ENCODE measurements at regions not wholly inside any gene's neighbourhood (a gene's known extent, or its start where the extent isn't known, plus 50 kb on each side); places are given as distances from the start of the nearest gene placed in this dataset.

DNA sequence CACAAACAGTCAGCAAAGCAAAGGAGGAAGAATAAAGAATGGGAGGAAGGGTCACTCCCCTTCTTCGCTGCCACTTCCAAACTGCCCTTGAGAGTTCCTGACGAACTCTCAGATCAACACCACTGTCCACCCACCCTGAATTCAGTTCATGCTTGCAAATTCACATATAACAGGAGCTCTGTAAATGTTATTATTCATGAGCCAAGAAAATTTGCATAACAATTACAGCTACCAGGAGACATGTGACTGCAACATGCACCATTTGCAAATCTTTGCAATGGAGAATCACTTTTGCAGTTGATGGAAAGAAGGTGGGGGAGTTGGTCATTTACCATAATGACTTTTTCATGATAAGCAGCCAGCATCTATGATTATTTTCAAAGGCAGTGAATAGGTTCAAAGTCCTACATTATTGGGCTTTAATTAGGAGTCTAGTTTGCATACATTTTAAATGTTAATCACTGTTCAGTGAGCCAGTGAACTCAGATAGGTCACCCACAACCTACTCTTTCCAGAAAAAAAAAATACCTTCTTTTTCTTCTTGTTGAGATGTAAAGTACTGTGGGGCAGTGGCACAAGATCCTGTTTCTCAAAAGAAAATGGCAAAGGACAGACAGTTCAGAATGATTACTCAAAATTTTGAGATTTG, 149.7 kb downstream of the CAAP1 start:
- peak; percentile 28 for DNase-seq (ENCODE audit: low read depth, low spot score)

DNA sequence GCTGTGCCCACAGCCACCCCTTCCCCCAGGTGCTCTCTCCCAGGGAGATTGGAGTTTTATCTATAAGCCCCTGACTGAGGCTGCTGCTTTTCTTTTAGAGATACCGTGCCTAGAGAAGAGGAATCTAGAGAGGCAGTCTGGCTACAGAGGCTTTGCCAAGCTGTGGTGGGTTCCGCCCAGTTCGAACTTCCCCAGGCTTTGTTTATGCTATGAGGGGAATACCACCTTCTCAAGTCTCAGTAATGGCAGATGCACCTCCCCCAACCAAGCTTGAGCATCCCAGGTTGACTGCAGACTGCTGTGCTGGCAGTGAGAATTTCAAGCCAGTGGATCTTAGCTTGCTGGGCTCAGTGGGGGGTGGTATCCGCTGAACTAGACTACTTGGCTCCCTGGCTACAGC, 157.4 kb downstream of the CAAP1 start:
- no peak for DNase-seq (ENCODE audit: low read depth, low spot score)

DNA sequence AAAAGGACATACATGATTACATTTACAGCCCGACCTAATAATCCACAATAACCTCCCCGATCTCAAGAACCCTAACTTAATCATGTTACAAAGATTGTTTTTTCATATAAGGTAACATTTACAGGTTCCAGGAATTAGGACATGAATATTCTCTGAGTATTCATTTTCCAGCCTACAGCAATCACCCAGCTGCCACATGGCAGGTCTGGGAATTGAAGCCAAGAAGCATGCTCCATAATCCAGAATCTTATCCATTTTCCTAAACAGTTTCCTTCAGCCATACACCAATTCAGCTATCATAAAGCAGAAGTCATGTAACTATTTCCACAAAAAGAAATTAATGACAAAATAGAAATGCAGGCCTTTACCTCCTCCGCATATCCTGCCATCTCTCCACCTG, 163.4 kb downstream of the CAAP1 start:
- no peak for DNase-seq (ENCODE audit: low read depth, low spot score)

DNA sequence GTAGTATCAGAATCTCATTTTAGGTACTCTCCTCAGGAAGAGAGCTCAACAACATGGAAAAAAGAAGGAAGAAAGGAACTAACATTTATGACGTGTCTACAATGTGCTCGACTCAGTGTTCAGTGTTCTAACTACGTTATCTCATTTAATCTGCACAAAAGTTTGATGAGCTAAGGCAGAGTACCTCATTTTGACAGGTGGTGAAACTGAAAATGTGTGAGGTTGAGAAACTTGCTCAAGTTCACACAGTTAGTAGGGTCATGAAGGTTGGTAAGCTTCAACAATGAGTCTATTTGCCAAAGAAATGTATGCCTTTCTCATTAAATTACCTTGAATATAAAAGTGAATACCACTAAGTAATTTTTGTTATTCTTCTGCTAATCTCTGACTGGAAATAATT, 165.1 kb downstream of the CAAP1 start:
- no peak for DNase-seq (ENCODE audit: low read depth, low spot score)

DNA sequence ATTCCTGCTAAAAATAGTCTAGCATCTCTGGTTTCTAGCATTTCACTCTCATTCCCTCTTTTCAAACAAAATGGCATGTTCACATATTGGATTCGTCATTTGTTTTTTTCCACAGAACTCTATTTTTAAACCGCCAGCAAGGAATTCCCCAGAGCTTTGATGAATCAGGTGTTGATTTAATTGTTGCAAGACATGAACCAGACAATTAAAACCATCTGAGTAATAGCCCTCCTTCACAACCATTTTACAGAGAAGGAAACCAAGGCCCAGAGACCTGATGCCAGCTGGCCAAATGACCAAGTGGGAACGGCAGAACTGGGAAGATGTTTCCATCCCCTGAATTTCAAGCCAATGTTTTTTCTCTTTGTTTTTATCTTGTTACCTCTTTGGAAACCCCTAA, 167.0 kb downstream of the CAAP1 start:
- DNase-seq (ENCODE audit: low read depth, low spot score): no peak

DNA sequence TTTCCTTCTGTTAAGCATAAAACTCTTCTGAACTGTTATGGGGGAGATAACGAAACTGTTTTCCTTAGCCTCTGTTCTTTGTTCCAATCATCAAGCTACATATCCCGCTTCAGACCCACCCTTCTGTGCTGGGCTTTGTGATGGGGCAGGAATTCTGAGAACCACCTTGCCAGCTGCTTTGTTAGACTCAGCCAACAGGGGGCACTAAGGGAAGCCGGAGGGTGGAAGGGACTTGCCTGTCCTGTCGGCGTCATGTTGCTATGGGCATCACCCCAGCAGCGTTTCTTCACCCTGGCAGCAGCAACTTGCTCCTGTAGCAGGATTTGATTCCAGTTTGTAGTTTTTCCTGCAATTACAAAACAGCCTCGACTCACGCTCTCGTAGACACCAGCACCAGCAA, 169.1 kb downstream of the CAAP1 start:
- DNase-seq (ENCODE audit: low read depth, low spot score): peak; percentile 47

DNA sequence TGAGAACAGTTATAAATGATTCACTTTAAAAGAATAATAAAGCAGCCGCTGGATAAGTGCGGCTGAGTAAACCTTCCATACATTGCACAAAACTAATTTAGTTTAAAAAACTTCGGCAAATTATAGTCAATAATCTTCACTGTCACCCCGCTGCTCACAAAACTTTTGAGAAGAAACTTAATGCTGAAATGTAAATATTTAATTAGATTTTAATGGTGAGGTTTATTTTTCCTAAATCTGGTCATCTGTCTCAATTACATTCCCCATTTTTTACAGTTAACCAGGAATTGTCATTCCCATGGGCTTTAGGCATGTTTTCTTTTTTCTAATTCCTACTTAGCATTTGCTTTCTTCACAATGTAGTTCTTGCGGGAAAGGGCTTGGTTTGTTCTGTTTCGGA, 169.8 kb downstream of the CAAP1 start:
- no peak for DNase-seq (ENCODE audit: low read depth, low spot score)

DNA sequence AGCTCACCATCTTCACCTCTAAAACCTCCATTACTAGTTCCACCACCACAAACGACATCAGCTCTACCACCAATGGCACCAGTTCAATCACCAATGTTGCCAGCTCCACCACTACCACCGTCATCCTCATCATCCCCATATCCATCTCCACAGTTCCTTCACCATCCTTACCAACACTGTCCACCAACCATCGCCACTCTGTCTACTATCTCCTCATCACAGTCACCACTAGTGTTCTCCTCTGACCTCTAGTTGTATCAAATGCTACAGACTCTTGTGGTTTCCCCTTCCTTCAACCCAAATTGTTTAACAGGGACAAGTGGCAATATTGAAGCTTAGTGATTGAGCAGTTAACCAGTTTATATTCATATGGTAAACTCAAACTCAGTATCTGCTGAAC, 182.6 kb downstream of the CAAP1 start:
- DNase-seq (ENCODE audit: low read depth, low spot score): no peak

DNA sequence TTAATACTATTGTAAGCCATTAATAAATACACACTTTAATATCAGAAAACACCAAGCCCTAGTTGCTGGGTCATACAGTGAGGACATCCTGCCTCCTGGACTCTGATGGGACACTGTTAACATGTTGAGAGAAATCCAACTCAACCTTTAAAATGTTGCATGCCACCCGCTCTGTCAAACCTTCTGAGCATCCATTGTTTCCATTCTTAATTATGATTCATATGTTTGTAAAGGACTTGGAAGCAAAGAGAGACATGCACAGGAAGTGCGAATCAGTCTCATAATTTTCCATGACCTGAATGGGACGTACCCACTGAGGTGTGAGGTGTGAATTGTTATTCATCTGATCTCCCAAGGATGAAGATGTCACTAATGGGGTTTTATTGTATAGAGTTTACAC, 186.4 kb downstream of the CAAP1 start:
- DNase-seq (ENCODE audit: low read depth, low spot score): no peak

DNA sequence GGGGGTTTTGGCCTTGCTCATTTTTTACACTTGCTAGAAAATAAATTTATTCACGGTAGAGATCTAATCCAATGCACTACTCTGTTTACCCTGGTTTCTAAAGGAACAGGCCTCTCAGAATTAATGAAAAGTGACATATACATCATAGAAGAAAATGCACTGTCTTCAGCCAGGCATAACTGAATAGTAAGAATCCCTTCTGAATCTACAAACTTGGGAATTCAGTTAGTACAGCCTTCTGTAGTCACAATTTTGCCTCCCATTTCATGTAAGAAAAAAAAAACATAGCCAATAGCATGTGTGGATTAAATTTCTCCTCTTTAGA, 197.3 kb downstream of the CAAP1 start:
- no peak for DNase-seq (ENCODE audit: low read depth, low spot score)

DNA sequence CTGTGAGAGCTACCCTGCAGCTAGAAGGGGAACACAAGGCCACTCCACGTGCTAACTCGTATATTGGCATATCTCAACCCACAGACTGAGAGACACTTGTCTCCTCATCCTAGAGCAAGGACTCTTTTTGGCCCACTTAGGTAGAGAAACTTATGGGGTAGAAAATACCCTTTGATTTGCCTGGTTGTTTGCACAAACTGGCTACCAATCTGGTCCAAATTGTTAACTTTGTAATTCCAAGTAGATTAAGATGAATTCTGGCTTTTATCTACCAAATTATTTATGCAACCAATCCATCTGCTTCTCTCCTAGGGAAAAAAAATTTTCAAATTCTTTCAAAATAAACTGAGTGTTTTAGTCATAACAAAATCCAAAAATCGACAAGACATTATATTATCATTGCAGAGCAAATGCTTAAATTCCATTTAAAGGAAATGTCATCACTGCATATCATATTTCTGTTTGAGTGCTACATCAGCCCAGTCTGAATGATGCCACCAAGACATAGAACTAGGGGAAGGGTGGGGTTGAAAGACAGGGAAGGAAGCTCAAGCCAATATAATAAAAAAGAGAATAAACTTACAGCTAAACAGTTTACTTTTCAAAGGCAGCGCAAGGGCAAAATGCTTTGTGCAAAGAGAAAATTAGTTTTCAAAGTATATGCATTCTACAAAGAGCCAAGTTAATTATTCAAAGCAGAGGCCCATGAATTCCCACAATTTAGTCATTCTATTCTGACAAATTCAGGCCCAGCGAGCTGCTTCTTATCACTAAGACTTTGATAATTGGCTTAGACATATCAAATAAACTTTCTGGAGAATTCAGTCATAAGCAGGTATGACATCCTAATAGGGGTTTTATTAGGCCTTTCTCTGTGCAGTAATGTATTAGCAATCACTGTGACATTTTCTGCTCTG, 198.0 kb downstream of the CAAP1 start:
- no peak for DNase-seq (ENCODE audit: low read depth, low spot score)

DNA sequence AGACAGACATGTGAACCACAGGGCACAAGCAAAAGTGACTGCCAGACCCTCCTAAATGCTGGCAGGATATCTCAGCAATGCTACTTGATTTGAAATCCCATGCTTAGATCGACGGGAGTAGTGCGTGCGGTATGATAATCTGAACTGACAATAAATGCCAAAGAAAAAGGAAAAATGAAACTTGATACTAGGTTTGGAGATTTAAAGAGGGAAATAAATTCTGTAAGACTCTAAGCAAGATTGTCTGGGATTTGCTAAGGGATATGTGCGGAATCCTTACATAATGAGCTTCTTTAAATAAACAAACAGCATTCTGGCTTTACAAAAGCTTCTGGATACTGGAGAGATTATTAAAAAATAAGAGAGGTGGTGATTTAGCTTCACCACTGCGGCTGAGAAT, 203.6 kb downstream of the CAAP1 start:
- no peak for DNase-seq (ENCODE audit: low read depth, low spot score)

DNA sequence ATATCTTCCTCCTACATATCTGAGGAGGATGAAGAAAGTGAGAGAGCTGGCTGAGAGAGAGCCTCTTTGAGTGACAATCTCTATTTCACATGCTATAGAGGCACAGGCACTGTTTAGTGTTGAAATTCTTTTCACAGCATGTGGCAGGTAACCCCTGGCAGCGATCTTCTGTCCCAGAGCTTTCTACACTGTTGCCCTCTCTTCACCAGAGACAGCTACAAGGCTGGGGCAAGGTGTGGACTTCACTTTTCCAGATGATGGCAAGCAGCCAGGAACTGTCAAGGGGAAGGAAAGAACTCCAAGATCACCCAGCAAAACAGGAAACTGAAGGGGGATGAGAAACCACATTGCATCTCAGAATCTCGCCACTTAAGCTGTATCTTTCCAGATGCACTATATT, 205.2 kb downstream of the CAAP1 start:
- no peak for DNase-seq (ENCODE audit: low read depth, low spot score)

DNA sequence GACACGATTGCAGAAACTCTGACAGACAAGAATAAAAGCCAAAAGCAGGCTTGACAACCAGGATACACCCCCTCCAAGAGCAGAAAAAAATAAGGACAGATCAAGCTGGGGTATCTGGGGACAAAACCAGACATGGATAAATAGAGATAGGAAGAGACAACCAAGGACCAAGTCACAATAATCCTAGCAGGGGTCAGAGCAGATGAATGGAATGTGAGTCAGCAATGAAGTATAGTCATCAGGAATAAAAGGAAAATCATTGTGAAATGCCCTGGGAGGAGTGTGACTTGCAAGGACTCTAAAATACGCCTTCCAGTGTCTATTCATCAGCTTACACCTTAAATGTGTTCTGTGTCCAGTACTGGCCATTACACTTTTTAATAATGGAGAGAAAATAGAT, 206.8 kb downstream of the CAAP1 start:
- DNase-seq (ENCODE audit: low read depth, low spot score): no peak

DNA sequence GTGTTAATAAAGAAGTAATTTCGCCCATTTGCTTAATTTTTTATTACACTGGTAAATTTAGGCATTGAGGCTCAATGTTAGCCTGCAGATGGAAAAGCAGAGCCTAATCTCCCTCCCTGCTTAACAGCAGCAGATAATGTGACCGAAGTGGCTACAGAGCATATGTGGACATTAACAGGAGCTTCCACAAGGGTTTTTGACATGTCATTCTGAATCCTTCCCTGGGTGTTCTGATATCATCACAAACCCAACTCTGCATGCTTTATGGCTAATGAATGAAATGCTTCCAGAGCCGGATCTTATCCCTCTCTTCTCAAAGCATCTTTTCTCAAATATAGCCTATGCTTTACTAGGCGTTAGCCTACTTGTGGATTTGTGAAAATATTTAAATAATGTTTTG, 208.6 kb downstream of the CAAP1 start:
- DNase-seq (ENCODE audit: low read depth, low spot score): no peak

DNA sequence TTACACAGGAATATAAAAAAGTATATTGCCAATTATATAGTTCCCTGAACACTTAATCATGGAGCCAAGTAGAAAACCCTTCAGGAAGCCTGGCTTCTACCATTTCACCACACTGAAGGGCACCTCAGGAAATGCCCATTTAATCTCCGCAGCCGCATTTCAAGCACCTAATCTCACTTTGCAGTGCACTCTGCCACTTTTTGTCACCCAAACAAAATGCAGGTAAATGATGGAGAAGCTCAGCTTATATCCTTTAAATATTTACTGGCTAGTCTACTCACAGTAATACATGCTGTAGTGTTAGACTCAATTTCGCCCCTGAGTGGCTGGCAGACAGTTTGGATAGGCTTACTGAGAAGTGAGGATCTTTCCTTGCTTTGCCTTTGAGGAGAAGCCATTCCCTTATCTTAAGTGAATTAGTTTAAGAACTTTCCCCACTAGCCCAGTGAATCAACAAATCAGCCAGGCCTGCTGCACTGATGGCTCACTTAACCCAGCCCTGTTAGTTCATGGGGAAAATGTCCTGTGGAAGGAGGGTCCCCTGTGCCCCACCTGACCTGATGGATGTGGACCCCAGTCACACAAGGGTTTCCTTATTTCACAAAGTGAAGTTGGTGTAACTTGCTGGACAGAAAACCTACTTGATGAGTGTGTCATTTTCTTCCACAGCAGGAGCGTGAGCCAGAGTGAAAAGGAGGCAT, 209.7 kb downstream of the CAAP1 start:
- DNase-seq (ENCODE audit: low read depth, low spot score): no peak

DNA sequence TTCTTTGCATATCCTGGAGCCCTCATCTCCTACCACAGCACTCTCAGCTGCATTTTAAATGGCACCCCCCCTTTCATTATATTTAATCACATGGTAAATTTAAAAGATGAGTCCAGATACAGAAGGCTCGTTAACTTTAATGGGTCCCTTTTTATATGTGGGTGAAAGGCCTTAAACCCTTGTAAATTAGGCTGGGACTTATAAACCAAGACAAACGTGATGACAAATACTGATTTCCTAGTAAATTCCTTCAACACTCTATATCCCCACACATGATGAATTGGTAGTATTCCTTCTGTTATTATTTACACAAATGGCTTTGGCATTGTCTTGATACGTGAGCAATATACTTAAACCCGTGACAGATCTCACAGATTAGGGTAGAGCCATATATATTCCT, 210.6 kb downstream of the CAAP1 start:
- DNase-seq (ENCODE audit: low read depth, low spot score): no peak

DNA sequence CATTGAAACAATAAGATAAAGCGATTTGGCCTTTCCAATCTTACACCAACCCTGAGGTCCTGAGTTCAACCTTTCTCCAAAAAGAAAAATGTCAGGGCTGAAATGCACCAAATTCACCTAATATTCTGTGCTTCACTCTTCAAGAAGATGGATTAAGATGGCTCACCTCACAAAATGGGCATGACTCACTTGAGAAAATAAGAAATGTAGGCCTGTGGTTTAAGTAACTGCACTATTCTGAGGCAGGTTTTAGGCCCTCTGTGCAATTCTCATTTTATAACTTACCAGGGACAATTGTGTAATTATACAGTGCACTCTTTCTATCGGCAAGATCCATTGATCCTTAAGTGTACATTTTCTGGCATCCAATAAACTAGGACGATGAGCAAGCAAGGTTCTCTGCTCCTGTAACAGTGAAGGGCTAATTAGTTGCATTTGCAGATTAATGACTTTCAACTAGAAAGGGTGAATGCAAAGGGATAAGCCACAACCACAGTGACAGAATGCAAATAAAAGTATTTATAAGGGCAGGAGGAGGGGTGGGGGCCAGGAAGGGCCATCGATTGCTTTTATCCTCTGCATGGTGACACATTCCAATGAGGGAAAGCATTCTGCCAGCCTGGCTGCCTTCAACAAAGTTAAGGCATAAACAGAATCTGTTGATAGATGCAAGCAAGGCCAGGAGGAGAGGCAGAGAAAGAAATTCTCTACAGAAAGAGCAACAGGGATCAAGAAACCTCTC, 214.5 kb downstream of the CAAP1 start:
- no peak for DNase-seq (ENCODE audit: low read depth, low spot score)

DNA sequence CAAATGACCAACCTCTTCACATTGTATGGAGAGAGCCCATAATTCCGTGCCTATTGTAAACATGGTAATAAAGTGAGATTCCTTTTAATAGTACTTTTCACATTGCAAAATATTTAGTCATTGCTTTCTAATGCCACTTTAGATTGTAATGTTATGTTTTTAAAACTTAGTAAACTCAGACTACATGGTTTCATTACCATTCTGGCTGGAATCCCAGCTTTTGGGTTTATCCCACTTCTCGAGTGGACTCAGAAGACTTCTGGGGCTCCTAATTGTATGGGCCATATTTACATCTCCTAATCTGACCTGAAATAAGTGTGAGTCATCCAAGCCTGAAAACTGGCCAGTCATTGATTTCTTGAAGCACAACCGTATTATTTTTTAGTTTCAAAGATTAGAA, 217.6 kb downstream of the CAAP1 start:
- DNase-seq (ENCODE audit: low read depth, low spot score): no peak

DNA sequence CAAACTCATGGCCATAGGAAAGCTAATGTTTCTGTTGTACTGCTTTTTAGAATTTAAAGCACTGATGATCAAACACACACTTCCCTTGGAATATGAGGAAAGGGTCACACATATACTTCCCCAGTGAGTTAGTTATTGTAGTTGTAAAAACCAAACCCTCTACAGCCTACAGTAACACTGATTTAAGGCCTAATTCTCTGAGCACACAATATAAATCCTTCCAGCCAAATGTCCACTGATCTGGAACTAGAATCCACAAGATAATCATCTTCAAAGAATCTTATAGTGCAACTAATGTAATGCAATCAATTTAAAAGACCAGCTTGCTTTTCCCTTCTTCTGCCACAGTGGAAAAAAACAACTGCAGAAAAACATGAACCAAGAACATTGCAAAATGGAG, 219.3 kb downstream of the CAAP1 start:
- no peak for DNase-seq (ENCODE audit: low read depth, low spot score)

DNA sequence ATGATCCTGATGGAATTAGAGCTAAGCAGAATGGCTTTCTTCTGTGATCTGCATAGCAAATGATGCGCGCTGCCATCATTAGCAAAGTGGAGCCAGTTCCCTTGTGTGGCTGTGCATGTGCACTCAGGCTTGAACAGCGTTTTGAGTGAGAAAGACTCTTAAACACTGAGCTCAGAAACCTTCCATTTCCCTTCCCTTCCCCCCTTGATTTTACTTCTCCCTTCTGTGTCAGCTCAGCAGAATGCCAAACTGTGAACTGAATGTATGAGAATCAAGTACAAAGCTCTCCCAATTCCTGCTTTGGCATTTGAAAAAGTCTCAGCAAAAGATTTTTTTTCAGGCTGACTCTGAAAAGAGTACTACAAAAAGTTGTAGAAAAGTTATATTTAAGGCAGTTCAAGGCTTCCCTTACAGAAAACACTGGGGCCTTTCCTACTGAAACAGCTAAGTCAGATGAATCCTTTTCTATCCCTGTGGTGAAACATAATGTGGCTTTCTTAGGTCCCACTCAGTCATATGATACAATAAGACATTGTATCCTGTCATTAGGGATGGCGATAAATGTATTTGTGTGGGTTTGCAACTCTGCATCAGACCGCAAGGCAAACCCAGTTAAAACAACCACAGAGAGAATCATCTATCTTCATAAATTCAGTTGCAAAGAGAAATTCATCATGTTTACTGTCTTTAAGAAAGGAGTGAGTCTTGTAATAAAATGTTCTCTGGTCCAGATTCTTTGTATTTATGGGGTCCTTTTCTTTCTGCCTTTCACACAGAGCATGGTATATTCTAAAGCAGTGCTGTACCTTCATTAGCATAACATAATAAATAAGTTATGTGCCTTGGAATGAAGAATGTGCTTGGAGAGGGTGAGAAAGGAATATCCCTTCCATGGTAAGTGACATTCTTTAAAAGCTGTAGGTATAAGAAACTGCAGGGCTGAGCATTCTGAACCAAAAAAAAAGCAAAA, 222.6 kb downstream of the CAAP1 start:
- no peak for DNase-seq (ENCODE audit: low read depth, low spot score)
